H1 (cell line): ENCODE measurements at regions not wholly inside any gene's neighbourhood (a gene's known extent, or its start where the extent isn't known, plus 50 kb on each side); places are given as distances from the start of the nearest gene placed in this dataset.

ENCODE experiments used
- CTCF ChIA-PET: fragments of 300-600 bp; sonication (Branson Sonifier 250); formaldehyde crosslinking; loops from one replicate; lab custom pipeline; 2021; ENCODE audit not compliant: partially characterized antibody; lab: Charles Lee
- POLR2A ChIA-PET: fragments of 300-600 bp; sonication (Branson Sonifier 250); formaldehyde crosslinking; loops from one replicate; lab custom pipeline; 2021; ENCODE audit warnings: inconsistent platforms; ENCODE audit not compliant: partially characterized antibody; lab: Charles Lee
- DNase-seq, 2 experiments: peaks; one replicate each; pipeline versions ENCODE4 v3.0.0 to v3.0.0-alpha.2; 2010 to 2022; ENCODE audit warnings: low spot score in 2 of 2, low read depth in 1 of 2, mixed read lengths in 1 of 2
- FAIRE-seq: peaks from 2 replicates; lab custom pipeline; 2011; peaks lifted over from hg19 to GRCh38; lab: Jason Lieb, UNC
- H2AFZ ChIP-seq: 2 replicates; pipeline ENCODE4 v1.8.1; 2012; ENCODE audit warnings: low read length, inconsistent platforms
- H2AK5ac ChIP-seq: 2 replicates; pipeline ENCODE4 v1.6.1; 2013; ENCODE audit warnings: low read depth, low read length
- H2BK120ac ChIP-seq: replicated peaks from 2 replicates; pipeline ENCODE3; 2013; ENCODE audit warnings: low read depth, low read length, inconsistent platforms
- H2BK12ac ChIP-seq: 2 replicates; pipeline ENCODE4 v1.6.1; 2013; ENCODE audit warnings: low read depth, low read length
- H2BK15ac ChIP-seq: 2 replicates; pipeline ENCODE4 v1.6.1; 2013; ENCODE audit warnings: low read length
- H2BK20ac ChIP-seq: 2 replicates; pipeline ENCODE4 v1.6.1; 2013; ENCODE audit warnings: low read length
- H2BK5ac ChIP-seq: 2 replicates; pipeline ENCODE4 v1.6.1; 2013; ENCODE audit warnings: low read depth, low read length
- H3K14ac ChIP-seq: 2 replicates; pipeline ENCODE4 v1.6.1; 2013; ENCODE audit warnings: inconsistent platforms; ENCODE audit not compliant: insufficient read length
- H3K18ac ChIP-seq: 2 replicates; pipeline ENCODE4 v1.6.1; 2013; ENCODE audit warnings: low read length; ENCODE audit errors: extremely low read depth
- H3K23ac ChIP-seq: 2 replicates; pipeline ENCODE4 v1.6.1; 2013; ENCODE audit warnings: inconsistent platforms; ENCODE audit not compliant: insufficient read length
- H3K23me2 ChIP-seq: 2 replicates; pipeline ENCODE4 v1.6.1; 2013; ENCODE audit warnings: low read depth, low read length
- H3K27ac ChIP-seq: 2 replicates; pipeline ENCODE4 v1.6.1; 2011; ENCODE audit warnings: low read depth, low read length, inconsistent platforms
- H3K27me3 ChIP-seq, 4 experiments: replicated peaks in 1 of 4; 1 replicate in 1 of 4; 2 replicates in 3 of 4; pipeline versions ENCODE4 v1.6.1 to v1.8.1; 2011 to 2013; ENCODE audit warnings: low read length in 3 of 4, mild to moderate bottlenecking in 3 of 4, inconsistent platforms in 2 of 4, mixed read lengths in 2 of 4, moderate library complexity in 1 of 4; ENCODE audit not compliant: control insufficient read depth in 3 of 4, insufficient read depth in 3 of 4; ENCODE audit errors: extremely low read depth in 1 of 4
- H3K36me3 ChIP-seq, 4 experiments: 2 replicates each; pipeline versions ENCODE4 v1.6.1 to v1.8.1; 2011 to 2013; ENCODE audit warnings: mild to moderate bottlenecking in 4 of 4, low read length in 3 of 4, moderate library complexity in 2 of 4, control low read depth in 1 of 4, inconsistent platforms in 1 of 4; ENCODE audit not compliant: insufficient read depth in 4 of 4, control insufficient read depth in 2 of 4
- H3K4ac ChIP-seq: replicated peaks from 2 replicates; pipeline ENCODE3; 2013; ENCODE audit warnings: low read length, low read depth, mixed read lengths, inconsistent platforms; ENCODE audit not compliant: insufficient read length
- H3K4me1 ChIP-seq, 4 experiments: replicated peaks in 1 of 4; 1 replicate in 1 of 4; 2 replicates in 3 of 4; pipeline versions ENCODE4 v1.6.1 to v1.8.1; 2011 to 2013; ENCODE audit warnings: low read length in 3 of 4, inconsistent platforms in 2 of 4, mixed read lengths in 1 of 4; ENCODE audit not compliant: insufficient read depth in 4 of 4, control insufficient read depth in 3 of 4
- H3K4me2 ChIP-seq, 2 experiments: 2 replicates each; pipeline versions ENCODE4 v1.6.1 to v1.8.1; 2011 to 2013; ENCODE audit warnings: low read depth in 2 of 2, low read length in 2 of 2, control low read depth in 1 of 2, inconsistent platforms in 1 of 2, mild to moderate bottlenecking in 1 of 2; ENCODE audit not compliant: insufficient read depth in 1 of 2
- H3K4me3 ChIP-seq, 4 experiments: fragments of 200-600, 300-600 bp in 1 of 4; sonication (generic), shearing (Covaris generic), sonication (Bioruptor Twin) in 1 of 4; 2 replicates each; pipeline versions ENCODE4 v1.5.1 to v1.8.1; 2011 to 2016; ENCODE audit warnings: low read length in 4 of 4, low read depth in 3 of 4, control low read depth in 2 of 4, inconsistent platforms in 2 of 4, mild to moderate bottlenecking in 2 of 4, mixed read lengths in 1 of 4, moderate library complexity in 1 of 4; ENCODE audit not compliant: insufficient read depth in 2 of 4; ENCODE audit errors: extremely low read depth in 1 of 4
- H3K56ac ChIP-seq: replicated peaks from 2 replicates; pipeline ENCODE3; 2013; ENCODE audit warnings: low read depth, mild to moderate bottlenecking, mixed read lengths, low read length, inconsistent platforms; ENCODE audit not compliant: insufficient read length
- H3K79me1 ChIP-seq: 2 replicates; pipeline ENCODE4 v1.6.1; 2013; ENCODE audit warnings: low read depth, low read length, control low read depth
- H3K79me2 ChIP-seq, 2 experiments: 2 replicates each; pipeline versions ENCODE4 v1.6.1 to v1.8.1; 2012 to 2013; ENCODE audit warnings: low read length in 2 of 2, mild to moderate bottlenecking in 2 of 2, inconsistent platforms in 1 of 2; ENCODE audit not compliant: insufficient read depth in 2 of 2, control insufficient read depth in 1 of 2
- H3K9ac ChIP-seq, 4 experiments: replicated peaks in 1 of 4; 1 replicate in 1 of 4; 2 replicates in 3 of 4; pipeline versions ENCODE4 v1.6.1 to v1.8.1; 2011 to 2013; ENCODE audit warnings: low read depth in 3 of 4, low read length in 3 of 4, control low read depth in 2 of 4, mild to moderate bottlenecking in 2 of 4, moderate library complexity in 2 of 4, inconsistent platforms in 1 of 4; ENCODE audit errors: extremely low read depth in 1 of 4
- H3K9me3 ChIP-seq, 2 experiments: 2 replicates each; pipeline versions ENCODE4 v1.6.1 to v1.8.1; 2012 to 2013; ENCODE audit warnings: mild to moderate bottlenecking in 2 of 2, moderate library complexity in 2 of 2, control low read depth in 1 of 2, inconsistent platforms in 1 of 2, low read depth in 1 of 2, low read length in 1 of 2, mixed read lengths in 1 of 2; ENCODE audit not compliant: insufficient read depth in 2 of 2
- H4K20me1 ChIP-seq, 2 experiments: replicated peaks in 1 of 2; 2 replicates each; pipeline versions ENCODE3 to v1.8.1; 2011 to 2013; ENCODE audit warnings: inconsistent platforms in 2 of 2, low read length in 2 of 2, mild to moderate bottlenecking in 1 of 2; ENCODE audit not compliant: insufficient read depth in 2 of 2, control insufficient read depth in 1 of 2
- H4K5ac ChIP-seq: 2 replicates; pipeline ENCODE4 v1.6.1; 2013; ENCODE audit warnings: low read length, low read depth, mixed read lengths, inconsistent platforms; ENCODE audit not compliant: insufficient read length
- H4K8ac ChIP-seq: 2 replicates; pipeline ENCODE4 v1.8.0; 2013; ENCODE audit warnings: mild to moderate bottlenecking, moderate library complexity, low read length, inconsistent platforms; ENCODE audit not compliant: insufficient read depth; ENCODE audit errors: extremely low read depth
- H4K91ac ChIP-seq: replicated peaks from 2 replicates; pipeline ENCODE3; 2013; ENCODE audit warnings: low read length, mixed read lengths, inconsistent platforms; ENCODE audit not compliant: insufficient read length
- ASH2L ChIP-seq: fragments of 200-600, 300-600 bp; sonication (generic); IDR thresholded peaks from one replicate; pipeline ENCODE4 v1.7.1; 2017; ENCODE audit warnings: low read length
- BCL11A ChIP-seq, 2 experiments: IDR thresholded peaks; one replicate each; pipeline ENCODE4 v1.6.1; 2011; ENCODE audit warnings: low read depth in 2 of 2, low read length in 2 of 2, mild to moderate bottlenecking in 2 of 2
- BRCA1 ChIP-seq: IDR thresholded peaks from 2 replicates; pipeline ENCODE4 v1.6.1; 2012; ENCODE audit warnings: low read depth, low read length, improper control_type of control experiment
- EGR1 ChIP-seq: IDR thresholded peaks from 2 replicates; pipeline ENCODE4 v1.6.1; 2011; ENCODE audit warnings: low read depth, low read length, borderline replicate concordance
- EZH2 ChIP-seq: fragments of 200-600 bp; sonication (generic); IDR thresholded peaks from 2 replicates; pipeline ENCODE4 v1.7.1; 2012; ENCODE audit warnings: low read depth, mild to moderate bottlenecking, moderate library complexity, low read length, inconsistent platforms; ENCODE audit not compliant: severe bottlenecking
- FOSL1 ChIP-seq: IDR thresholded peaks from 2 replicates; pipeline ENCODE4 v1.6.1; 2011; ENCODE audit warnings: mild to moderate bottlenecking, low read depth, low read length, moderate library complexity; ENCODE audit not compliant: insufficient read depth
- KDM1A ChIP-seq: fragments of 200-600, 300-600 bp; sonication (generic); IDR thresholded peaks from 2 replicates; pipeline ENCODE4 v1.7.1; 2016; ENCODE audit warnings: mild to moderate bottlenecking, low read length, borderline replicate concordance
- RBBP5 ChIP-seq: IDR thresholded peaks from 2 replicates; pipeline ENCODE4 v1.7.1; 2012; ENCODE audit warnings: low read depth, mild to moderate bottlenecking, inconsistent platforms, low read length, moderate library complexity, borderline replicate concordance
- RNF2 ChIP-seq: fragments of 200-900, 300-1000 bp; sonication (generic); IDR thresholded peaks from 2 replicates; pipeline ENCODE4 v1.7.1; 2016; ENCODE audit warnings: borderline replicate concordance, low read depth, mild to moderate bottlenecking, antibody characterized with exemption, low read length; ENCODE audit not compliant: poor library complexity, severe bottlenecking; ENCODE audit errors: missing control alignments
- RXRA ChIP-seq: IDR thresholded peaks from 2 replicates; pipeline ENCODE4 v1.6.1; 2011; ENCODE audit warnings: low read depth, mild to moderate bottlenecking, low read length, moderate library complexity; ENCODE audit not compliant: insufficient read depth
- SP2 ChIP-seq: IDR thresholded peaks from 2 replicates; pipeline ENCODE4 v1.6.1; 2012; ENCODE audit warnings: mild to moderate bottlenecking, low read length, inconsistent platforms
- SP4 ChIP-seq: IDR thresholded peaks from 2 replicates; pipeline ENCODE4 v1.6.1; 2012; ENCODE audit warnings: low read length, inconsistent platforms
- WGBS, 2 experiments: shearing (Covaris generic) in 1 of 2; methylation state at CpG; one replicate each; pipeline versions ENCODE4 v1.1.6 to v1.1.7; 2013 to 2015; ENCODE audit warnings: low lambda C conversion rate in 2 of 2, mixed read lengths in 2 of 2, inconsistent platforms in 1 of 2, low coverage in 1 of 2, missing lambda C conversion rate in 1 of 2; ENCODE audit not compliant: insufficient replicate concordance in 2 of 2, insufficient coverage in 1 of 2, insufficient read length in 1 of 2; ENCODE audit errors: extremely low coverage in 1 of 2, missing lambda C conversion rate in 1 of 2; 5-methylcytosine and 5-hydroxymethylcytosine counted together

DNA sequence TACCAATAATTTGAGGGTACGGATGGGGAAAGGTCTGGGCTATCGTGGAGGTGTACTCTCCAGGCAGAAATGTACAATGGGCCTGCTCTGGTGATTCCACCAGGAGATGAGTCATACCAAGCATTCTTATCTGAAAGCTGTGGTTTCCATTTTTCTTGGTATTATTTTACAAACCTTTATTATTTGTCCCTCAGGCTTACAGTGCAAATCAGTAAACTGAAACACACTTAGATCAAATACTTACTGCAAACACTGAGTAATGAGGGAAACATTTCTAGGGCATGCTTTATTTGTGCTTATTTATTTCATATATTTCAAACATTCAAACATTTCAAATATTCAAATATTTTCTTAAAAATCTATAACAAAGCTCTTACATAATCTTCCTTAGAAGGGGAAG, 319.8 kb downstream of the RND3 start:
- Histone ChIP-seq H3K27ac (no peak overlapping the region), H3K4me2 (no peak overlapping the region), H3K18ac (no peak overlapping the region), H3K79me2 (no peaks in the 10 kb centered on the region), H3K36me3 (no peaks in the 10 kb centered on the region), H3K9me3 (peaks cover 0 to 6% of the 10 kb centered on the region in 2 experiments; a peak in 1 of 4 replicates), H3K4me3 (no peak overlapping the region), H2BK15ac (no peak overlapping the region), H4K20me1 (no peaks in the 10 kb centered on the region), H2AFZ (0 out of 2 replicates have a peak overlapping the region, but pooled peaks have one; percentile 16), H2BK12ac (no peak overlapping the region), H3K56ac (no peak overlapping the region), H2BK20ac (no peak overlapping the region), H2BK5ac (no peak overlapping the region), H4K5ac (no peak overlapping the region), H2BK120ac (no peak overlapping the region), H3K9ac (no peak overlapping the region), H3K23ac (no peak overlapping the region), H3K79me1 (no peaks in the 10 kb centered on the region), H3K4me1 (no peaks in the 10 kb centered on the region; a peak in 1 of 7 replicates), H3K4ac (no peak overlapping the region), H4K8ac (no peak overlapping the region), H3K14ac (no peak overlapping the region), H3K23me2 (no peaks in the 10 kb centered on the region), H2AK5ac (no peak overlapping the region), H3K27me3 (no peaks in the 10 kb centered on the region), H4K91ac (no peak overlapping the region)
- TF ChIP-seq KDM1A (no peak), EGR1 (no peak), SP4 (no peak), EZH2 (no peak), RXRA (no peak), SP2 (no peak), BCL11A (IDR thresholded peaks at IDR 0.05; ENCODE audit: low read depth in 2 of 2, low read length in 2 of 2) (no peak), ASH2L (no peak), BRCA1 (no peak), FOSL1 (no peak), RBBP5 (no peak), RNF2 (no peak)
- WGBS, 2 experiments = 89% methylated on average over 2 of the region's 2 CpGs; no CpG with 5 or more reads in 1 of the 2 experiments
- POLR2A ChIA-PET = no interaction called here
- CTCF ChIA-PET = interaction anchor here (0.6 kb wide), 1 partner anchor 12 kb away, joined by 4 read pairs; no protein-coding TSS in a partner anchor
- DNase-seq = no peak
- FAIRE-seq = no peak
